GM19438 (cell line): ENCODE measurements at regions not wholly inside any gene's neighbourhood (a gene's known extent, or its start where the extent isn't known, plus 50 kb on each side); places are given as distances from the start of the nearest gene placed in this dataset.
"Not testable (repeated sequence)": the region's sequence is repeated elsewhere in the genome, so short reads cannot be mapped to it uniquely, and the experiment has no call there.

Experiments
- ATAC-seq: cut with Tn5 transposase; IDR thresholded peaks from one replicate; pipeline ENCODE4 v1.9.1; 2021; ENCODE audit warnings: low read depth; ENCODE audit not compliant: unreplicated experiment

GRCh38 chr15:38846346-38846745 lies 281.7 kb upstream of the RASGRP1 start:
- ATAC-seq, result no peak

- ATAC-seq, result no peak
Observed at GRCh38 chr15:38847666-38848065, 283.1 kb upstream of the RASGRP1 start.

GRCh38 chr15:38849046-38849445 lies 284.4 kb upstream of the RASGRP1 start:
- ATAC-seq, result no peak

GRCh38 chr15:38852188-38852587 lies 287.6 kb upstream of the RASGRP1 start:
- not testable (repeated sequence) for ATAC-seq

GRCh38 chr15:38853608-38854007 lies 289.0 kb upstream of the RASGRP1 start:
- ATAC-seq, result no peak

GRCh38 chr15:38854506-38854905 lies 289.9 kb upstream of the RASGRP1 start:
- ATAC-seq, result no peak

GRCh38 chr15:38857814-38858213 lies 293.2 kb upstream of the RASGRP1 start:
- no peak for ATAC-seq

- ATAC-seq, result no peak
Observed at GRCh38 chr15:38859574-38859973, 295.0 kb upstream of the RASGRP1 start.

- ATAC-seq, result no peak
Observed at GRCh38 chr15:38860253-38860652, 295.6 kb upstream of the RASGRP1 start.

- ATAC-seq, result no peak
Observed at GRCh38 chr15:38860674-38861073, 296.1 kb upstream of the RASGRP1 start.

GRCh38 chr15:38861108-38861507 lies 296.5 kb upstream of the RASGRP1 start:
- ATAC-seq, result no peak

GRCh38 chr15:38862099-38862498 lies 297.5 kb upstream of the RASGRP1 start:
- ATAC-seq, result no peak

- ATAC-seq, result no peak
Observed at GRCh38 chr15:38863381-38863780, 298.8 kb upstream of the RASGRP1 start.

- ATAC-seq, result no peak
Observed at GRCh38 chr15:38864122-38864521, 299.5 kb upstream of the RASGRP1 start.

- ATAC-seq, result no peak
Observed at GRCh38 chr15:38864827-38865581, 300.4 kb upstream of the RASGRP1 start.

- ATAC-seq, result no peak
Observed at GRCh38 chr15:38867556-38867955, 302.9 kb upstream of the RASGRP1 start.

- no peak for ATAC-seq
Observed at GRCh38 chr15:38868326-38869114, 303.9 kb upstream of the RASGRP1 start.

GRCh38 chr15:38871638-38872037 lies 307.0 kb upstream of the RASGRP1 start:
- ATAC-seq, result no peak

- no peak for ATAC-seq
Observed at GRCh38 chr15:38872732-38873131, 308.1 kb upstream of the RASGRP1 start.

GRCh38 chr15:38873158-38873557 lies 308.5 kb upstream of the RASGRP1 start:
- no peak for ATAC-seq

- no peak for ATAC-seq
Observed at GRCh38 chr15:38874464-38874863, 309.9 kb upstream of the RASGRP1 start.

GRCh38 chr15:38876211-38876610 lies 311.6 kb upstream of the RASGRP1 start:
- no peak for ATAC-seq
